HepG2 (cell line): ENCODE measurements at regions not wholly inside any gene's neighbourhood (a gene's known extent, or its start where the extent isn't known, plus 50 kb on each side); places are given as distances from the start of the nearest gene placed in this dataset.

Source experiments
- ATAC-seq: fragments of 200-7000 bp; cut with Tn5 transposase; 3 replicates; pipeline ENCODE4 v1.9.1; 2020; ENCODE audit warnings: mild to moderate bottlenecking, moderate library complexity
- BruUV-seq: library from RNA; stranded (reverse); fragments of 400-500 nt; replicated peaks from 2 replicates; lab custom pipeline; 2021; lab: Mats Ljungman, UMichigan
- CTCF ChIA-PET: fragments of 300-600 bp; formaldehyde crosslinking; extraction: SDS; loops from one replicate; lab custom pipeline; 2021; ENCODE audit warnings: low total read pairs, inconsistent platforms, low intra/inter-chr PET ratio; lab: Yijun Ruan, JAX
- POLR2A ChIA-PET: fragments of 350-600 bp; sonication (Branson Sonifier 250); formaldehyde crosslinking; loops from one replicate; lab custom pipeline; 2020; ENCODE audit warnings: antibody characterized with exemption, inconsistent platforms; lab: Yijun Ruan, JAX
- DNase-seq: peaks from one replicate; pipeline ENCODE4 v3.0.0-alpha.2; 2015; ENCODE audit warnings: low spot score
- FAIRE-seq: peaks from 3 replicates; lab custom pipeline; 2011; peaks lifted over from hg19 to GRCh38; lab: Jason Lieb, UNC
- H2AFZ ChIP-seq: one replicate; pipeline ENCODE4 v1.6.1; 2011; ENCODE audit warnings: low read length, inconsistent platforms
- H3K27ac ChIP-seq: fragments of 300-600 bp; 3 replicates; pipeline ENCODE4 v1.8.0; 2011; ENCODE audit warnings: mixed run types, mild to moderate bottlenecking, mixed read lengths, low read length, inconsistent platforms; ENCODE audit not compliant: insufficient read depth; ENCODE audit errors: extremely low read length
- H3K27me3 ChIP-seq, 2 experiments: fragments of 200-600 bp in 1 of 2; 2 replicates in 1 of 2; 3 replicates in 1 of 2; pipeline versions ENCODE4 v1.6.0 to v1.8.0; 2011; ENCODE audit warnings: low read length in 2 of 2, mild to moderate bottlenecking in 2 of 2, moderate library complexity in 2 of 2, inconsistent platforms in 1 of 2; ENCODE audit not compliant: insufficient read depth in 2 of 2, control insufficient read depth in 1 of 2
- H3K36me3 ChIP-seq, 2 experiments: fragments of 200-600 bp in 1 of 2; replicated peaks in 1 of 2; 2 replicates in 1 of 2; 3 replicates in 1 of 2; pipeline versions ENCODE4 v1.5.1 to v1.8.0; 2011; ENCODE audit warnings: low read length in 2 of 2, inconsistent platforms in 1 of 2; ENCODE audit not compliant: insufficient read depth in 2 of 2, control insufficient read depth in 1 of 2
- H3K4me1 ChIP-seq: 2 replicates; pipeline ENCODE4 v1.5.1; 2012; ENCODE audit warnings: low read length, inconsistent platforms; ENCODE audit not compliant: insufficient read depth
- H3K4me2 ChIP-seq: 2 replicates; pipeline ENCODE4 v1.6.0; 2011; ENCODE audit warnings: low read depth, low read length, inconsistent platforms
- H3K4me3 ChIP-seq, 3 experiments: fragments of 200-600 bp in 1 of 3; sonication (generic), shearing (Covaris generic) in 1 of 3; replicated peaks in 1 of 3; 2 replicates each; pipeline ENCODE4 v1.5.1; 2011 to 2016; ENCODE audit warnings: low read length in 3 of 3, inconsistent platforms in 2 of 3, low read depth in 2 of 3, mild to moderate bottlenecking in 2 of 3, control low read depth in 1 of 3, mixed read lengths in 1 of 3; ENCODE audit not compliant: insufficient read depth in 1 of 3
- H3K79me2 ChIP-seq: one replicate; pipeline ENCODE4 v1.6.1; 2011; ENCODE audit warnings: low read length, inconsistent platforms; ENCODE audit not compliant: insufficient read depth
- H3K9ac ChIP-seq: 2 replicates; pipeline ENCODE4 v1.6.0; 2011; ENCODE audit warnings: mild to moderate bottlenecking, low read depth, low read length, inconsistent platforms; ENCODE audit not compliant: insufficient read depth
- H3K9me3 ChIP-seq: 2 replicates; pipeline ENCODE4 v1.5.1; 2012; ENCODE audit warnings: mild to moderate bottlenecking, low read length
- H4K20me1 ChIP-seq: 2 replicates; pipeline ENCODE4 v1.6.0; 2011; ENCODE audit warnings: inconsistent platforms, mild to moderate bottlenecking, low read length, moderate library complexity; ENCODE audit not compliant: insufficient read depth
- CEBPB ChIP-seq: IDR thresholded peaks from 2 replicates; pipeline ENCODE4 v1.6.1; 2011; ENCODE audit warnings: low read depth, low read length, improper control_type of control experiment, borderline replicate concordance
- ELK4 ChIP-seq: sonication (generic); formaldehyde crosslinking; IDR thresholded peaks from 2 replicates; pipeline ENCODE4 v1.9.0; 2021; ENCODE audit warnings: missing genetic modification reagents, borderline replicate concordance
- KAT8 ChIP-seq: IDR thresholded peaks from 2 replicates; pipeline ENCODE4 v1.6.1; 2016; ENCODE audit warnings: missing genetic modification reagents, missing compliant biosample characterization
- MYNN ChIP-seq: sonication (generic); formaldehyde crosslinking; IDR thresholded peaks from 2 replicates; pipeline ENCODE4 v1.4.0; 2020; ENCODE audit warnings: mild to moderate bottlenecking, low read depth, missing genetic modification reagents
- SOX13 ChIP-seq, 3 experiments: fragments of 450-650 bp in 1 of 3; sonication (generic) in 1 of 3; formaldehyde crosslinking in 1 of 3; IDR thresholded peaks in 2 of 3; conservative IDR thresholded peaks in 1 of 3; 2 replicates each; pipeline versions ENCODE4 v1.5.0 to v1.6.1; 2016 to 2020; ENCODE audit warnings: antibody characterized with exemption in 1 of 3, mild to moderate bottlenecking in 1 of 3, missing compliant biosample characterization in 1 of 3, missing genetic modification reagents in 1 of 3, moderate library complexity in 1 of 3
- SP4 ChIP-seq: sonication (generic); formaldehyde crosslinking; IDR thresholded peaks from 2 replicates; pipeline ENCODE4 v1.8.1; 2023; ENCODE audit warnings: mild to moderate bottlenecking, missing genetic modification reagents
- ZBTB20 ChIP-seq: sonication (generic); formaldehyde crosslinking; IDR thresholded peaks from 2 replicates; pipeline ENCODE4 v1.8.1; 2023; ENCODE audit warnings: missing genetic modification reagents, low read depth, mild to moderate bottlenecking, borderline replicate concordance
- ZNF101 ChIP-seq: sonication (generic); formaldehyde crosslinking; IDR thresholded peaks from 2 replicates; pipeline ENCODE4 v1.4.0; 2020; ENCODE audit warnings: mild to moderate bottlenecking, low read depth, missing genetic modification reagents, borderline replicate concordance
- ZNF253 ChIP-seq: sonication (generic); formaldehyde crosslinking; IDR thresholded peaks from 2 replicates; pipeline ENCODE4 v1.8.0; 2022; ENCODE audit warnings: mild to moderate bottlenecking, missing genetic modification reagents, borderline replicate concordance
- ZNF296 ChIP-seq: sonication (generic); formaldehyde crosslinking; conservative IDR thresholded peaks from 2 replicates; pipeline ENCODE4 v1.5.0; 2020; ENCODE audit warnings: mild to moderate bottlenecking, missing genetic modification reagents
- ZNF329 ChIP-seq: sonication (generic); formaldehyde crosslinking; IDR thresholded peaks from 2 replicates; pipeline ENCODE4 v1.9.0; 2021; ENCODE audit warnings: low read depth, mild to moderate bottlenecking, missing genetic modification reagents
- ZNF615 ChIP-seq: sonication (generic); formaldehyde crosslinking; IDR thresholded peaks from 2 replicates; pipeline ENCODE4 v1.5.0; 2020; ENCODE audit warnings: mild to moderate bottlenecking, missing genetic modification reagents, borderline replicate concordance
- ZNF792 ChIP-seq: IDR thresholded peaks from 2 replicates; pipeline ENCODE4 v1.6.1; 2016
- WGBS: methylation state at CpG from one replicate; pipeline ENCODE4 v1.1.6; 2017; ENCODE audit warnings: low lambda C conversion rate; 5-methylcytosine and 5-hydroxymethylcytosine counted together
- in situ Hi-C: cut with HindIII; loops from 2 replicates; pipeline ENCODE4 v1.10.0; 2017; ENCODE audit warnings: low pct_unique_long_range_greater_than_20kb; ENCODE audit not compliant: extremely low pct_ligation_motif_present
- intact Hi-C: fragments of 100-400 bp; cut with micrococcal nuclease; formaldehyde crosslinking; loops from one replicate; pipeline ENCODE4 v1.10.0; 2022; ENCODE audit not compliant: unreplicated experiment

GRCh38 chr12:5203274-5203673, 159.6 kb downstream of the KCNA5 start:
- CTCF ChIA-PET: no interaction called here
- no peak overlapping the region for H3K9ac ChIP-seq
- no peak overlapping the region for H3K27ac ChIP-seq
- H4K20me1 ChIP-seq: no peaks in the 10 kb centered on the region
- H3K9me3 ChIP-seq: no peaks in the 10 kb centered on the region
- H3K79me2 ChIP-seq: no peaks in the 10 kb centered on the region
- FAIRE-seq: no peak
- POLR2A ChIA-PET: no interaction called here
- TF ChIP-seq ZBTB20 (CRISPR knock-in tag): no peak
- no peak for TF ChIP-seq ELK4 (CRISPR knock-in tag)
- TF ChIP-seq ZNF615: no peak
- no peak for TF ChIP-seq ZNF296
- no peak for TF ChIP-seq ZNF329 (CRISPR knock-in tag)
- TF ChIP-seq MYNN (CRISPR knock-in tag): no peak
- TF ChIP-seq SP4 (CRISPR knock-in tag): no peak
- TF ChIP-seq ZNF792 (CRISPR knock-in tag): no peak
- TF ChIP-seq CEBPB: no peak
- no peak for TF ChIP-seq ZNF253 (CRISPR knock-in tag)
- no peak for TF ChIP-seq KAT8 (CRISPR knock-in tag)
- no peak for TF ChIP-seq SOX13 (IDR thresholded peaks at IDR 0.05)
- TF ChIP-seq SOX13 (CRISPR knock-in tag; conservative IDR thresholded peaks at IDR 0.05 in 1 of 2, IDR thresholded peaks at IDR 0.05 in 1 of 2): no peak
- TF ChIP-seq ZNF101: no peak
- BruUV-seq: no TSS peak
- peaks cover 0 to 2% of the 10 kb centered on the region in 2 experiments; a peak in 1 of 5 replicates for H3K27me3 ChIP-seq
- no CpG with 5 or more reads among the region's 1 CpG for WGBS
- H3K36me3 ChIP-seq: no peaks in the 10 kb centered on the region
- intact Hi-C loops (no loop called here), in situ Hi-C loops (loop anchor here (5.0 kb wide), 1 partner anchor 239 kb away; no protein-coding TSS in a partner anchor)
- no peaks in the 10 kb centered on the region for H3K4me1 ChIP-seq
- H3K4me2 ChIP-seq: no peak overlapping the region
- peak; percentile 3 for DNase-seq
- ATAC-seq: no peak
- H3K4me3 ChIP-seq: no peak overlapping the region
- no peak overlapping the region for H2AFZ ChIP-seq
